ENCODE measurements at regions not wholly inside any gene's neighbourhood (a gene's known extent, or its start where the extent isn't known, plus 50 kb on each side); places are given as distances from the start of the nearest gene placed in this dataset.

DNA sequence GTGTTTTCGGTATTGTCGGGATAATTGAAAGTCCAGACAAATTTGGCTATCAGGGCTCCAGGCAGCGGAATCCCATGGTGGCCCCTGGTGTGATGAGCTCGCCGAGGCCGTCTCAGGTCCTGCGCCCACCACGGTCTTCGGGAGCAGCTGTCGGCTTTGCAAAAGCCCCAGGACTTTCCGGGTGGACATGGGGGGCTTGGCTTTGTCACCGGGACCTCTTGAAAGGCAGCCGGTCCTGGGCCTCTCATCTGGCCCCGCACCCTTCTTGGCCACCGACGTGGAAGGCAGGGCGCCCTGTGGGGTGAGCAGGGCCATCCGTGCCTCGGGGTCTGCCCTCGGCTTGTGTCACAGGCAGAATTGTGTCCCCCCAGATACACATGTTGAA lies 87.1 kb upstream of the ACTRT2 start (continued):
- TF ChIP-seq, protein P1, sequence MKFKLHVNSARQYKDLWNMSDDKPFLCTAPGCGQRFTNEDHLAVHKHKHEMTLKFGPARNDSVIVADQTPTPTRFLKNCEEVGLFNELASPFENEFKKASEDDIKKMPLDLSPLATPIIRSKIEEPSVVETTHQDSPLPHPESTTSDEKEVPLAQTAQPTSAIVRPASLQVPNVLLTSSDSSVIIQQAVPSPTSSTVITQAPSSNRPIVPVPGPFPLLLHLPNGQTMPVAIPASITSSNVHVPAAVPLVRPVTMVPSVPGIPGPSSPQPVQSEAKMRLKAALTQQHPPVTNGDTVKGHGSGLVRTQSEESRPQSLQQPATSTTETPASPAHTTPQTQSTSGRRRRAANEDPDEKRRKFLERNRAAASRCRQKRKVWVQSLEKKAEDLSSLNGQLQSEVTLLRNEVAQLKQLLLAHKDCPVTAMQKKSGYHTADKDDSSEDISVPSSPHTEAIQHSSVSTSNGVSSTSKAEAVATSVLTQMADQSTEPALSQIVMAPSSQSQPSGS (IDR thresholded peaks at IDR 0.05; ENCODE audit: low read length) = no peak
- TF ChIP-seq SRF (IDR thresholded peaks at IDR 0.05; ENCODE audit: low read depth, low read length) = no peak
